ENCODE measurements at regions not wholly inside any gene's neighbourhood (a gene's known extent, or its start where the extent isn't known, plus 50 kb on each side); places are given as distances from the start of the nearest gene placed in this dataset.

DNA sequence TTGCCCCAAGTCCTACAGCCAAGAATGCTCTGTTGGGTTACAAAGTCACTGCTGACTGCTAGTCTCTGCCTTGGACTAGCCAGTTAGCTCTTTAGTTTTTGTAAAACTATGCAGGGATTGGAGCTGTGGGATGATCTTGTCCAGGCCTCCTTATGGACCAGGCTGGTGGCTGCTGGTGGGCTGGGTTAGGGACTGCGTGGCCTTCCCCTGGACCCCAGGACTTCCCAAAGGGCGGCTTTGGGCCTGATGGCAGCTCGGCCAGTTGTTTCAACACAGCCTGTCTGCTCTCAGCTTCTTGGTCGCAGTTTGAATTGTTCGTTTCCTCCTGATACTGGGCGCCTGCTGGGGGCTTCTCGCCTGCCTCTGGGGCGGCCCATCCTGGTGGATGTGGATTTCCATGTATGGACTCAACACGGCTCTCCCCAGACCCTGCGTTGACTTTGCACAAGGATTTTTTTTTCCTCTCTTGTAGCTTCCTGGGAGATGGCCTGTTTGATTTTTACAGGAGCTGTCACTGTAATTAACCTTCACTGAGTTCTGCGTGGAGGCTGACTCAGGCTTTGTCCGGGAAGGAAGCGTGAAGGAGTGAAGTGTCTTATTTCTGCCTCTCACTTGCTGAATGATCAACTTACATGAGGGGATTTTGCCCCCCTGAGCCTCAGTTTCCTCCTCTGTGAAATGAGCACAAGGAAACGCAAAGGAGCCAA, 91.9 kb upstream of the NEURL1B start:
- TF ChIP-seq, protein P1, sequence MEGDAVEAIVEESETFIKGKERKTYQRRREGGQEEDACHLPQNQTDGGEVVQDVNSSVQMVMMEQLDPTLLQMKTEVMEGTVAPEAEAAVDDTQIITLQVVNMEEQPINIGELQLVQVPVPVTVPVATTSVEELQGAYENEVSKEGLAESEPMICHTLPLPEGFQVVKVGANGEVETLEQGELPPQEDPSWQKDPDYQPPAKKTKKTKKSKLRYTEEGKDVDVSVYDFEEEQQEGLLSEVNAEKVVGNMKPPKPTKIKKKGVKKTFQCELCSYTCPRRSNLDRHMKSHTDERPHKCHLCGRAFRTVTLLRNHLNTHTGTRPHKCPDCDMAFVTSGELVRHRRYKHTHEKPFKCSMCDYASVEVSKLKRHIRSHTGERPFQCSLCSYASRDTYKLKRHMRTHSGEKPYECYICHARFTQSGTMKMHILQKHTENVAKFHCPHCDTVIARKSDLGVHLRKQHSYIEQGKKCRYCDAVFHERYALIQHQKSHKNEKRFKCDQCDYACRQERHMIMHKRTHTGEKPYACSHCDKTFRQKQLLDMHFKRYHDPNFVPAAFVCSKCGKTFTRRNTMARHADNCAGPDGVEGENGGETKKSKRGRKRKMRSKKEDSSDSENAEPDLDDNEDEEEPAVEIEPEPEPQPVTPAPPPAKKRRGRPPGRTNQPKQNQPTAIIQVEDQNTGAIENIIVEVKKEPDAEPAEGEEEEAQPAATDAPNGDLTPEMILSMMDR (IDR thresholded peaks at IDR 0.05; ENCODE audit: poor library complexity) = no peak
- no peak for TF ChIP-seq EZH2 (IDR thresholded peaks at IDR 0.05; ENCODE audit: borderline replicate concordance)
